Upper lobe of left lung (tissue), 4 donors: ENCODE measurements at regions not wholly inside any gene's neighbourhood (a gene's known extent, or its start where the extent isn't known, plus 50 kb on each side); places are given as distances from the start of the nearest gene placed in this dataset.

Experiments used
- CTCF ChIP-seq, 6 experiments: fragments of 450-650 bp in 4 of 6; fragments of 200-600 bp in 2 of 6; sonication (generic) in 2 of 6; IDR thresholded peaks; one replicate each; pipeline ENCODE4 v1.5.1; 2016 to 2019; ENCODE audit warnings: antibody characterized with exemption in 6 of 6
- POLR2A ChIP-seq, 4 donors: fragments of 450-650 bp; IDR thresholded peaks; one replicate each; pipeline ENCODE4 v1.5.1; 2016 to 2017; ENCODE audit warnings: antibody characterized with exemption in 4 of 4, mild to moderate bottlenecking in 2 of 4

- TF ChIP-seq POLR2A (IDR thresholded peaks at IDR 0.05) (no peak), CTCF (IDR thresholded peaks at IDR 0.05) (no peak)
Observed at GRCh38 chr2:129799036-129799958, 180.2 kb upstream of the RAB6C start.
